ENCODE measurements at regions not wholly inside any gene's neighbourhood (a gene's known extent, or its start where the extent isn't known, plus 50 kb on each side); places are given as distances from the start of the nearest gene placed in this dataset.
"Not testable (repeated sequence)": the region's sequence is repeated elsewhere in the genome, so short reads cannot be mapped to it uniquely, and the experiment has no call there.

GRCh38 chr6:90689172-90689571 is 102.3 kb upstream of the MAP3K7 start:
- no peak for ATAC-seq

GRCh38 chr6:90687775-90688380 is 101.0 kb upstream of the MAP3K7 start:
- ATAC-seq: no peak

- no peak for ATAC-seq
Measured at GRCh38 chr6:90681863-90682262, 95.0 kb upstream of the MAP3K7 start.

GRCh38 chr6:90678049-90678779 is 91.3 kb upstream of the MAP3K7 start:
- ATAC-seq: no peak

GRCh38 chr6:90677440-90677839 is 90.6 kb upstream of the MAP3K7 start:
- ATAC-seq: no peak

GRCh38 chr6:90676516-90677300 is 89.8 kb upstream of the MAP3K7 start:
- no peak for ATAC-seq

- ATAC-seq: not testable (repeated sequence)
Measured at GRCh38 chr6:90675107-90675506, 88.2 kb upstream of the MAP3K7 start.

- not testable (repeated sequence) for ATAC-seq
Measured at GRCh38 chr6:90674077-90674476, 87.2 kb upstream of the MAP3K7 start.

- no peak for ATAC-seq
Measured at GRCh38 chr6:90669846-90670245, 83.0 kb upstream of the MAP3K7 start.

- no peak for ATAC-seq
Measured at GRCh38 chr6:90669420-90669819, 82.5 kb upstream of the MAP3K7 start.

- ATAC-seq: no peak
Measured at GRCh38 chr6:90668141-90668540, 81.3 kb upstream of the MAP3K7 start.

GRCh38 chr6:90663873-90664272 is 77.0 kb upstream of the MAP3K7 start:
- ATAC-seq: no peak

- ATAC-seq: no peak
Measured at GRCh38 chr6:90663106-90663505, 76.2 kb upstream of the MAP3K7 start.

- ATAC-seq: no peak
Measured at GRCh38 chr6:90660931-90661330, 74.1 kb upstream of the MAP3K7 start.

GRCh38 chr6:90658497-90658896 is 71.6 kb upstream of the MAP3K7 start:
- ATAC-seq: no peak

GRCh38 chr6:90656325-90656724 is 69.5 kb upstream of the MAP3K7 start:
- ATAC-seq: no peak

- ATAC-seq: no peak
Measured at GRCh38 chr6:90654806-90655205, 67.9 kb upstream of the MAP3K7 start.

- no peak for ATAC-seq
Measured at GRCh38 chr6:90654166-90654565, 67.3 kb upstream of the MAP3K7 start.

- no peak for ATAC-seq
Measured at GRCh38 chr6:90653750-90654149, 66.9 kb upstream of the MAP3K7 start.

- ATAC-seq: no peak
Measured at GRCh38 chr6:90650041-90650940, 63.4 kb upstream of the MAP3K7 start.

- no peak for ATAC-seq
Measured at GRCh38 chr6:90648873-90649272, 62.0 kb upstream of the MAP3K7 start.

GRCh38 chr6:90646940-90647339 is 60.1 kb upstream of the MAP3K7 start:
- ATAC-seq: no peak

GRCh38 chr6:90645634-90646033 is 58.8 kb upstream of the MAP3K7 start:
- no peak for ATAC-seq
